ENCODE measurements at regions not wholly inside any gene's neighbourhood (a gene's known extent, or its start where the extent isn't known, plus 50 kb on each side); places are given as distances from the start of the nearest gene placed in this dataset.

GRCh38 chr3:112745567-112746248 is 101.0 kb downstream of the CD200R1L start:
- no peaks in the 10 kb centered on the region for H3K9me3 ChIP-seq (ENCODE audit: low read length)
- CTCF ChIA-PET (ENCODE audit: unreplicated experiment) = interaction anchor here (1.3 kb wide), 1 partner anchor 11 kb away, joined by 4 read pairs; no protein-coding TSS in a partner anchor
- H3K36me3 ChIP-seq (ENCODE audit: insufficient read depth, low read length) = no peaks in the 10 kb centered on the region
- no peak overlapping the region for H3K4me2 ChIP-seq (ENCODE audit: low read length)
- H2AFZ ChIP-seq (ENCODE audit: low read length) = no peak overlapping the region
- intact Hi-C loops (cut with micrococcal nuclease; ENCODE audit: unreplicated experiment) = no loop called here
- no peaks in the 10 kb centered on the region for H3K9me2 ChIP-seq (ENCODE audit: insufficient read depth, low read length)
- BruUV-seq (replicated peaks) = no TSS peak
- TF ChIP-seq CTCF (conservative IDR thresholded peaks at IDR 0.05; ENCODE audit: low read length) (no peak), EZH2phosphoT487 (IDR thresholded peaks at IDR 0.05; ENCODE audit: borderline replicate concordance, low read depth, low read length) (no peak)
- no peaks in the 10 kb centered on the region for H3K4me1 ChIP-seq (ENCODE audit: insufficient read depth, low read length, poor library complexity, severe bottlenecking)
- DNase-seq (ENCODE audit: low spot score) = no peak
- POLR2A ChIA-PET = interaction anchor here (0.9 to 1.2 kb wide), 4 partner anchors 10 to 34 kb away, joined by 3 to 6 read pairs (median 4); no protein-coding TSS in a partner anchor
- no peak overlapping the region for H3K27ac ChIP-seq (ENCODE audit: low read depth, low read length, poor library complexity, severe bottlenecking)
- no peaks in the 10 kb centered on the region for H4K20me1 ChIP-seq (ENCODE audit: insufficient read depth, low read length)
- H3K4me3 ChIP-seq (ENCODE audit: low read depth, low read length, poor library complexity, severe bottlenecking) = no peak overlapping the region
- no peaks in the 10 kb centered on the region for H3K79me2 ChIP-seq (ENCODE audit: insufficient read depth, low read depth, low read length)

- ChIA-PET CTCF (ENCODE audit: unreplicated experiment) (interaction anchor here (1.3 kb wide), 1 partner anchor 10 kb away, joined by 4 read pairs; no protein-coding TSS in a partner anchor), POLR2A (interaction anchor here (0.7 to 1.2 kb wide), 2 partner anchors 30 to 35 kb away, joined by 3 to 6 read pairs; no protein-coding TSS in a partner anchor)
- TF ChIP-seq CTCF (conservative IDR thresholded peaks at IDR 0.05; ENCODE audit: low read length) (no peak), EZH2phosphoT487 (IDR thresholded peaks at IDR 0.05; ENCODE audit: borderline replicate concordance, low read depth, low read length) (no peak)
These were observed 101.7 kb downstream of the CD200R1L start for GRCh38 chr3:112744825-112745566.

More at GRCh38 chr3:112744825-112745566, 101.7 kb downstream of the CD200R1L start:
- Histone ChIP-seq H3K36me3 (ENCODE audit: insufficient read depth, low read length) (no peaks in the 10 kb centered on the region), H3K4me3 (ENCODE audit: low read depth, low read length, poor library complexity, severe bottlenecking) (no peak overlapping the region), H3K27ac (ENCODE audit: low read depth, low read length, poor library complexity, severe bottlenecking) (no peak overlapping the region), H2AFZ (ENCODE audit: low read length) (no peak overlapping the region), H3K4me2 (ENCODE audit: low read length) (no peak overlapping the region), H3K9me3 (ENCODE audit: low read length) (no peaks in the 10 kb centered on the region), H3K9me2 (ENCODE audit: insufficient read depth, low read length) (no peaks in the 10 kb centered on the region), H3K4me1 (ENCODE audit: insufficient read depth, low read length, poor library complexity, severe bottlenecking) (no peaks in the 10 kb centered on the region), H4K20me1 (ENCODE audit: insufficient read depth, low read length) (no peaks in the 10 kb centered on the region), H3K79me2 (ENCODE audit: insufficient read depth, low read depth, low read length) (no peaks in the 10 kb centered on the region)
- BruUV-seq (replicated peaks) = no TSS peak
- no peak for DNase-seq (ENCODE audit: low spot score)
- intact Hi-C loops (cut with micrococcal nuclease; ENCODE audit: unreplicated experiment) = no loop called here
